ENCODE measurements at regions not wholly inside any gene's neighbourhood (a gene's known extent, or its start where the extent isn't known, plus 50 kb on each side); places are given as distances from the start of the nearest gene placed in this dataset.

DNA sequence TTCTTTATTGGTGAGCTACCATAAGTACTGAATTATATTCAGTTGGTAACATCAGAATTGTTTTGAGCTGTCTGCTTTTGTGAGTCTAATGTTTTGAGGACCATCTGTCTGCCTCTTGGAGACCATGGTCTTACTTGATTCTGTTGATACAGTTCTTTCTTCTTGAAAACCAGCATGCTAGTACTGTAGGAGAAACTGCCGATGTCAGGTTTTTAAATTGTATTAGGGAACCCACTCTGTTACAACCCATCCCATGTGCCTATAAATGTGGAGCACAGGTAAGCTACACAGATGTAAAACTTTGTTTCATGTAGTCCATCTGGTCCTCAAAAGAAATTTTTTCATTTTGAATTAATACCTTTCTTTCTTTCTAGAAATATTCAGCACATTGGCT is 103.4 kb upstream of the DMRTA1 start:
- no peaks in the 10 kb centered on the region for H3K36me3 ChIP-seq (ENCODE audit: control insufficient read depth, insufficient read depth, low read length)
- no peak for DNase-seq
- WGBS (ENCODE audit: insufficient coverage, low lambda C conversion rate): 100% methylated on average over 1 of the region's 1 CpG
- H3K9me3 ChIP-seq (ENCODE audit: control insufficient read depth, low read depth, low read length): no peaks in the 10 kb centered on the region
- H3K4me3 ChIP-seq (ENCODE audit: low read length): no peak overlapping the region
- no peaks in the 10 kb centered on the region for H3K27me3 ChIP-seq (ENCODE audit: control insufficient read depth, insufficient read depth, low read length)
- no peak overlapping the region for H3K27ac ChIP-seq (ENCODE audit: low read length)
- no peaks in the 10 kb centered on the region for H3K4me1 ChIP-seq (ENCODE audit: control insufficient read depth, insufficient read depth, low read length)

DNA sequence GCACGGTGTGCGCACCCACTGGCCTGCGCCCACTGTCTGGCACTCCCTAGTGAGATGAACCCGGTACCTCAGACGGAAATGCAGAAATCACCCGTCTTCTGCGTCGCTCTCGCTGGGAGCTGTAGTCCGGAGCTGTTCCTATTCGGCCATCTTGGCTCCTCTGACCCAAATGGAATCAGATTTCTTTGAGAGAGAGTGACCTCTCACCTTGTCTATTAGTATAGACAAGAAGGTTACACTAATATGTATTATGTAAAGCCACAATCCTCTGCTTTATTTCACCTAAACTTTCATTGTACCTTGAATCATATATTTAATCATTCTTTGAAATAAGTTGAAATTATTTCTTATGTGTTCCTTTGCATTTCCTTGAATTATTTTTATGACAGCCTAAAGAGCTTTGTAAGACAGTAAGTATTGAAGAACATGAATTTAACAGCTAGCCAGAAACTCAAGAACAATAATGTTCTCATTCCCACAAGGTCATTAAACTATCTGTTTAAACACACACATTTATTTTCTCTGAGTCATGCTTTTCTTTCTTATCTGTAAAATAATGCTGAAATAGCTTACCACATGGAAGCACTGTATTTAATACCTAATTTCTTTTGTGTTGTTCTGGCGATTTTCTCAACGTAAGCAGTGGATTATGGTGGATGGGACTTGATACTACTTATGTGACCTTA is 91.8 kb upstream of the DMRTA1 start:
- H3K27ac ChIP-seq (ENCODE audit: low read length): no peak overlapping the region
- no peaks in the 10 kb centered on the region for H3K4me1 ChIP-seq (ENCODE audit: control insufficient read depth, insufficient read depth, low read length)
- no peaks in the 10 kb centered on the region for H3K27me3 ChIP-seq (ENCODE audit: control insufficient read depth, insufficient read depth, low read length)
- H3K9me3 ChIP-seq (ENCODE audit: control insufficient read depth, low read depth, low read length): no peaks in the 10 kb centered on the region
- no peak overlapping the region for H3K4me3 ChIP-seq (ENCODE audit: low read length)
- 82% methylated on average over 2 of the region's 13 CpGs for WGBS (ENCODE audit: insufficient coverage, low lambda C conversion rate)
- no peaks in the 10 kb centered on the region for H3K36me3 ChIP-seq (ENCODE audit: control insufficient read depth, insufficient read depth, low read length)
- no peak for DNase-seq

DNA sequence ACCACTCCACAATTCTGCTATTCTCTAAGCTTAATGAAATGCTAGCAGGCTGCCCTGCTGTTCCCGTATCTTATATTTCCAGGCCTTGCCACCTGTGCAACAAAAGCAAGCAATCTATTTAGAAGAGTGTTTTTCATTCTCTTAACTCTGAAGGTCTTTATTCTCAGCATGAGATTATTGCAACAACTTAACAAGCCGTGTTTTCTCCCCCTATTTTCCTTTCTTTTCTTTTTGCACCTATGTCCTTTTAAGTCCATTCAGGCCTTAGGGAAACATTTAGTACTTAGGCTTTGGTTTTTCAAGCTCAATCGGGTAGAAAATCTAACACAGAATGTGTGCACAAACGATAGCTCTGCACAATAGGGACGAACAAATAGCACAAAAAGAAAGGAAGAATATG is 89.6 kb upstream of the DMRTA1 start:
- H3K9me3 ChIP-seq (ENCODE audit: control insufficient read depth, low read depth, low read length): no peaks in the 10 kb centered on the region
- no peak overlapping the region for H3K4me3 ChIP-seq (ENCODE audit: low read length)
- 63% methylated on average over 2 of the region's 5 CpGs for WGBS (ENCODE audit: insufficient coverage, low lambda C conversion rate)
- H3K4me1 ChIP-seq (ENCODE audit: control insufficient read depth, insufficient read depth, low read length): no peaks in the 10 kb centered on the region
- DNase-seq: no peak
- H3K27ac ChIP-seq (ENCODE audit: low read length): no peak overlapping the region
- no peaks in the 10 kb centered on the region for H3K36me3 ChIP-seq (ENCODE audit: control insufficient read depth, insufficient read depth, low read length)
- H3K27me3 ChIP-seq (ENCODE audit: control insufficient read depth, insufficient read depth, low read length): no peaks in the 10 kb centered on the region

DNA sequence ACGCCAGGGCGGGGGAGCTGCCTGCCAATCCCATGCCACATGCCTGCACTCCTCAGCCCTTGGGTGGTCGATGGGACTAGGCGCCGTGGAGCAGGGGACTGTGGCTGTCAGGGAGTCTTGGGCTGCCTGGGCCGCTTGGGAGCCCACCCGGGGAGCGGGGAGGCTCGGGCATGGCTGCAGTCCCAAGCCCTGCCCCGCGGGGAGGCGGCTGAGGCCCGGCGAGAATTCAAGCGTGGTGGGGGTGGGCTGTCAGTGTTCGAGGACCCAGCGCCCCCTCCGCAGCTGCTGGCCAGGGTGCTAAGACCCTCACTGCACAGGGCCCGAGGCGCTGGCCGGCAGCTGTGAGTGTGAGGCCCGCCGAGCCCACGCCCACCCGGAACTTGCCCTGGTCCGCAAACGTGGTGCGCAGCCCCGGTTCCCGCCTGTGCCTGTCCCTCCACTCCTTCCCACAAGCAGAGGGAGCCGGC is 83.2 kb upstream of the DMRTA1 start:
- no peaks in the 10 kb centered on the region for H3K27me3 ChIP-seq (ENCODE audit: control insufficient read depth, insufficient read depth, low read length)

DNA sequence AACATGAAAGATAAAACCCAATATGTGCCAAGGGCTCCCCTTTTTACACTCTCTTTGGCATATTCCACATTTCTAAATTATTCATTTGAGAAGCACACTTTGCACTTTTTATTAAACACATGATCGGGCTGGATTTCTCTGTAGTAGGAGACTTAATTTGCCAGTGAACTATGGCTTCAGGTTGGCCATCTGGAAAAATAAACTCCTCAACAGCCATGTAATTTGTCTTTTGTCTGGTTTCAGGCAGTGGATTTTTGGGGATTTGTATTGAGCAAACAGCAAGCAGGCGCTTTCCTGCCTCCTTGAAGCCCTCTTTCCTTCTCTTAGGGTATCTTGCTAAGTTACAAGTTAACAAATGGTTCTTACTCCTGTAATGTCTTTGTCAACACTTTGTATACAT is 73.0 kb upstream of the DMRTA1 start:
- Histone ChIP-seq H3K36me3 (ENCODE audit: control insufficient read depth, insufficient read depth, low read length) (no peaks in the 10 kb centered on the region), H3K27me3 (ENCODE audit: control insufficient read depth, insufficient read depth, low read length) (no peaks in the 10 kb centered on the region), H3K9me3 (ENCODE audit: control insufficient read depth, low read depth, low read length) (no peaks in the 10 kb centered on the region), H3K27ac (ENCODE audit: low read length) (no peak overlapping the region), H3K4me3 (ENCODE audit: low read length) (no peak overlapping the region), H3K4me1 (ENCODE audit: control insufficient read depth, insufficient read depth, low read length) (no peaks in the 10 kb centered on the region)
- no peak for DNase-seq
- no CpG with 5 or more reads among the region's 2 CpGs for WGBS (ENCODE audit: insufficient coverage, low lambda C conversion rate)

More for the DNA sequence above, 83.2 kb upstream of the DMRTA1 start:
- Histone ChIP-seq H3K9me3 (ENCODE audit: control insufficient read depth, low read depth, low read length) (peaks cover 6% of the 10 kb centered on the region), H3K27ac (ENCODE audit: low read length) (no peak overlapping the region), H3K36me3 (ENCODE audit: control insufficient read depth, insufficient read depth, low read length) (no peaks in the 10 kb centered on the region), H3K4me1 (ENCODE audit: control insufficient read depth, insufficient read depth, low read length) (no peaks in the 10 kb centered on the region), H3K4me3 (ENCODE audit: low read length) (no peak overlapping the region)
- no CpG with 5 or more reads among the region's 31 CpGs for WGBS (ENCODE audit: insufficient coverage, low lambda C conversion rate)
- DNase-seq: no peak

DNA sequence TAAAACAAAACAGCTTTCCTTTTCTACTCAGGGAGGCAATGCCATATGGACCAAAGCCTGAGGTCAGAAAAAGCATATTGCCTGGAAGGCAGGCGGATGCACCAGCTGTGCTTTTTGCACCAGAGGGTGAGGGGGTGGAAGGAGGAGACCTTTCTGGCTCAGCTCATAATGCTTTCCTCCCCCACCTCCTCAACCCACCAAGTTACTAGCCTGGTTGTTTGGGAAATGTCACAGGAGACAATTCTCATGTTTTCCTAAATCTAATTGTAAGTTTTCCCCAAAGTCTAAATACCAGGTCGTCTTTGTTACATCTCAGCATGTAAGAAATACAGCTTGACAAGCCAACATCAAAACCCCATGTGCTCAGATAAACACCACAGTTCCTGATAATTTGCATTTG is 72.6 kb upstream of the DMRTA1 start:
- no peaks in the 10 kb centered on the region for H3K27me3 ChIP-seq (ENCODE audit: control insufficient read depth, insufficient read depth, low read length)
- H3K4me3 ChIP-seq (ENCODE audit: low read length): no peak overlapping the region
- no peak for DNase-seq
- no peaks in the 10 kb centered on the region for H3K9me3 ChIP-seq (ENCODE audit: control insufficient read depth, low read depth, low read length)
- H3K27ac ChIP-seq (ENCODE audit: low read length): no peak overlapping the region
- no peaks in the 10 kb centered on the region for H3K36me3 ChIP-seq (ENCODE audit: control insufficient read depth, insufficient read depth, low read length)
- no CpG with 5 or more reads among the region's 2 CpGs for WGBS (ENCODE audit: insufficient coverage, low lambda C conversion rate)
- no peaks in the 10 kb centered on the region for H3K4me1 ChIP-seq (ENCODE audit: control insufficient read depth, insufficient read depth, low read length)

DNA sequence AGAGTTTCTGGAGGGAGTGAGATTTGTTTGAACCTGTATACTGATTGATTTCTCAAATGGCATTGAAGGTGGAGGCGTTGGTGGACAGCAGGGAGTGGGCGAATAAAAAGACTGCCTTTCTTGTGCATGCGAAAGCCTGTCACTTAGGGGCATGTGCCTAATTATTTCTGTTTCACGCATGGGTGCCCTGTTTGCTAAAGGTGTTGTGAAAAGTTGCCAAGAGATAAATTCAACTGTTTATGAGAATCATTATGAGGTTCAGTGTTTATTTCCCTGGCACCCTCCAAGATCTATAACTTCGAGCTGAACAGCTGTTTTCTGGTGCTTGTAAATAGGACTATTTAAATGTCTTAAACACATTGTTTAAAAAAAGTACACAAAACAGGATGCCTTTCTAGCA is 67.4 kb upstream of the DMRTA1 start:
- no peak for DNase-seq
- no peaks in the 10 kb centered on the region for H3K9me3 ChIP-seq (ENCODE audit: control insufficient read depth, low read depth, low read length)
- no peaks in the 10 kb centered on the region for H3K36me3 ChIP-seq (ENCODE audit: control insufficient read depth, insufficient read depth, low read length)
- no peak overlapping the region for H3K4me3 ChIP-seq (ENCODE audit: low read length)
- no CpG with 5 or more reads among the region's 5 CpGs for WGBS (ENCODE audit: insufficient coverage, low lambda C conversion rate)
- H3K27me3 ChIP-seq (ENCODE audit: control insufficient read depth, insufficient read depth, low read length): no peaks in the 10 kb centered on the region
- H3K4me1 ChIP-seq (ENCODE audit: control insufficient read depth, insufficient read depth, low read length): no peaks in the 10 kb centered on the region
- no peak overlapping the region for H3K27ac ChIP-seq (ENCODE audit: low read length)

DNA sequence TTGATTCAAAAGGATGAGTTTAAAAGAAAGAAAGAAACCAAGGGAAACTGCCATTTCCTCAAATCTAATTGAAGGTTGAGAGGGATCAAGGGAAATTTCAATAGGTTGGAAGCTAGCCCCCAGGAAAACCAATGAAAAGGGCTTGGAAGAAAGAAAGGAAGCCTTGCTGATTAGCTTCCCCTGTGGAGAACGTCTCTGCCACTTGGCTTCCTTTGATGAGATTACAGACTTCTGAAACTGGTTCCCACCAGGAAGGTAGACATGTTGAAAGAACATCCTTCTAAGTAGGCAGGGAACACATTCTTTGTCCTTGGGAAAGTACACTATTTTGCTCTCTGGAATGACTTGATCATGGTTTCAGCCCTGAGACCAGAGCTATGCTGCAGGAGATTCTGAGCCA is 65.5 kb upstream of the DMRTA1 start:
- Histone ChIP-seq H3K9me3 (ENCODE audit: control insufficient read depth, low read depth, low read length) (no peaks in the 10 kb centered on the region), H3K27ac (ENCODE audit: low read length) (no peak overlapping the region), H3K4me1 (ENCODE audit: control insufficient read depth, insufficient read depth, low read length) (no peaks in the 10 kb centered on the region), H3K4me3 (ENCODE audit: low read length) (no peak overlapping the region), H3K36me3 (ENCODE audit: control insufficient read depth, insufficient read depth, low read length) (no peaks in the 10 kb centered on the region), H3K27me3 (ENCODE audit: control insufficient read depth, insufficient read depth, low read length) (no peaks in the 10 kb centered on the region)
- WGBS (ENCODE audit: insufficient coverage, low lambda C conversion rate): no CpG with 5 or more reads among the region's 1 CpG
- no peak for DNase-seq

DNA sequence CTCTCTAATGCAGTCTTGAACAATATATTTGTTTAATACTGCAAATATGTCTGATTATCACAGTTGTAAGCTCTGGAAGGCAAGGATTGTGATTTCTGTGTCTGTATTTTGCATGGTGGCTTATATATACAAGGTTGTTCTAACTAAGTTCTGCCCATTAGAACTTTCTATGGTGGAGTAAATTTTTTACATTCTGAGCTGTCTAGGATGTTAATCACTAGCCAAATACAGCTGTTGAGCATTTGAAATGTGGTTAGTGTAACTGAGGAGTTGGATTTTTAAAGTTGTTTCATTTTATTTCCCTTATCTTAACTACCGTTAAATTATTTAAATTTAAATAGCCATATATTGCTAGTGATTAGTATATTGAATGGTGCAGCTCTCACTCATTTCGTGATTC is 64.3 kb upstream of the DMRTA1 start:
- H3K4me3 ChIP-seq (ENCODE audit: low read length): no peak overlapping the region
- H3K9me3 ChIP-seq (ENCODE audit: control insufficient read depth, low read depth, low read length): no peaks in the 10 kb centered on the region
- H3K4me1 ChIP-seq (ENCODE audit: control insufficient read depth, insufficient read depth, low read length): no peaks in the 10 kb centered on the region
- no peaks in the 10 kb centered on the region for H3K36me3 ChIP-seq (ENCODE audit: control insufficient read depth, insufficient read depth, low read length)
- no peak for DNase-seq
- H3K27me3 ChIP-seq (ENCODE audit: control insufficient read depth, insufficient read depth, low read length): no peaks in the 10 kb centered on the region
- 86% methylated on average over 1 of the region's 2 CpGs for WGBS (ENCODE audit: insufficient coverage, low lambda C conversion rate)
- no peak overlapping the region for H3K27ac ChIP-seq (ENCODE audit: low read length)

DNA sequence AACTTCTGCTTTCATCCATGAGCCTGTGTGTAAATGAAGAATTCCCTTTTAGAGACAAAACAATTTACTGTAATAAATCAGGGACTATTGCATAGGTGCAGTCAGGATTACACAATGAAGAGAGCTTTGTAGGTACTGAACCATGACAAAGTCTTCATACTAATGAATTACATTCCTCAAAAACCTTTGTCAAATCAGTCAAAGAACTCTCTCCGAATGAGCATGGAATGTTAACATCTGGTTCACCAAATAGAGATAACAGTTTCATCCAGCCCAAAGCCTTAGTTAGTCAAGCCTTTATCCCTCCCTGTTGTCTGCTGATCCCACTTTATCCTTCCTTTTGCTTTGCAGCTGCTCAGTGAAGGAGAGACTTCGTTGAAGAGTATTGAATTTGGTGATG is 62.9 kb upstream of the DMRTA1 start:
- no peaks in the 10 kb centered on the region for H3K36me3 ChIP-seq (ENCODE audit: control insufficient read depth, insufficient read depth, low read length)
- H3K9me3 ChIP-seq (ENCODE audit: control insufficient read depth, low read depth, low read length): no peaks in the 10 kb centered on the region
- no CpG with 5 or more reads among the region's 2 CpGs for WGBS (ENCODE audit: insufficient coverage, low lambda C conversion rate)
- H3K4me3 ChIP-seq (ENCODE audit: low read length): no peak overlapping the region
- H3K27ac ChIP-seq (ENCODE audit: low read length): no peak overlapping the region
- H3K27me3 ChIP-seq (ENCODE audit: control insufficient read depth, insufficient read depth, low read length): no peaks in the 10 kb centered on the region
- H3K4me1 ChIP-seq (ENCODE audit: control insufficient read depth, insufficient read depth, low read length): no peaks in the 10 kb centered on the region
- DNase-seq: no peak

DNA sequence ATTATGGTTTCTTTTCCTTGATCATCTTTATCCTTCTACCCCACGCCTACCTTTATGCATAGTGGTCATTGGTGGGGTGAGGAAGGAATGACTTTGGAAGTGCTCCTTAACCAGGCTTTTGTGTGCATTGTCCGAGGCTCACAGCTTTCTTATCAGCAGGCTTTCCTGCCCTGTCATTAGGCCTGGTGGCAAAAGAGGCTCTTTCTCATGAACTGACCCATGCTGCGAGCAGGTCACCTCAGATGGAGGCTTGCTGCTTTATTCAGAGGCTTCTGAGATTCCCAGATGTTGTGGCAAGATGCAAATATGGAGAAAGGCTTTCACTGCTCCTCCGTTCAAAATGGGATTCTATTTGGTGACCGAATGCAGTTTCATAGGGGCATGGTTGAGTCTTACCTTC is 57.4 kb upstream of the DMRTA1 start:
- Histone ChIP-seq H3K27ac (ENCODE audit: low read length) (no peak overlapping the region), H3K4me3 (ENCODE audit: low read length) (no peak overlapping the region), H3K36me3 (ENCODE audit: control insufficient read depth, insufficient read depth, low read length) (no peaks in the 10 kb centered on the region), H3K4me1 (ENCODE audit: control insufficient read depth, insufficient read depth, low read length) (no peaks in the 10 kb centered on the region), H3K27me3 (ENCODE audit: control insufficient read depth, insufficient read depth, low read length) (no peaks in the 10 kb centered on the region), H3K9me3 (ENCODE audit: control insufficient read depth, low read depth, low read length) (no peaks in the 10 kb centered on the region)
- WGBS (ENCODE audit: insufficient coverage, low lambda C conversion rate): 72% methylated on average over 2 of the region's 5 CpGs
- no peak for DNase-seq
